Testis (tissue), 2 donors: ENCODE measurements at regions not wholly inside any gene's neighbourhood (a gene's known extent, or its start where the extent isn't known, plus 50 kb on each side); places are given as distances from the start of the nearest gene placed in this dataset.

Experiments
- DNase-seq: peaks from one replicate; pipeline ENCODE4 v3.0.0-alpha.2; 2019
- H3K27ac ChIP-seq, 2 donors: fragments of 200-600 bp; sonication (generic); one replicate each; pipeline ENCODE4 v1.5.1; 2019
- H3K27me3 ChIP-seq: fragments of 200-600 bp; sonication (generic); one replicate; pipeline ENCODE4 v1.5.1; 2019
- H3K36me3 ChIP-seq: fragments of 200-600 bp; sonication (generic); one replicate; pipeline ENCODE4 v1.5.1; 2017; ENCODE audit warnings: low read depth; ENCODE audit errors: missing control alignments
- H3K4me1 ChIP-seq: fragments of 200-600 bp; sonication (generic); one replicate; pipeline ENCODE4 v1.5.1; 2019
- H3K4me3 ChIP-seq, 2 donors: fragments of 200-600 bp; sonication (generic); one replicate each; pipeline ENCODE4 v1.5.1; 2017 to 2019
- H3K9me3 ChIP-seq: fragments of 200-600 bp; sonication (generic); one replicate; pipeline ENCODE4 v1.5.1; 2017
- CTCF ChIP-seq, 3 experiments: fragments of 450-650 bp in 2 of 3; fragments of 200-600 bp in 1 of 3; sonication (generic) in 1 of 3; IDR thresholded peaks; one replicate each; pipeline ENCODE4 v1.5.1; 2016 to 2019; ENCODE audit warnings: antibody characterized with exemption in 3 of 3, mild to moderate bottlenecking in 2 of 3, moderate library complexity in 1 of 3
- POLR2A ChIP-seq: fragments of 450-650 bp; IDR thresholded peaks from one replicate; pipeline ENCODE4 v1.6.1; 2017; ENCODE audit warnings: antibody characterized with exemption, mild to moderate bottlenecking, moderate library complexity
- WGBS, 2 donors: methylation state at CpG; one replicate each; pipeline ENCODE4 v1.1.5; 2018; 5-methylcytosine and 5-hydroxymethylcytosine counted together
- intact Hi-C: fragments of 100-400 bp; cut with DNase I; formaldehyde crosslinking; loops from one replicate; pipeline ENCODE4 v1.15.1; 2023; ENCODE audit warnings: low total_unique reads

- no peak for TF ChIP-seq CTCF (IDR thresholded peaks at IDR 0.05)
- no peak for TF ChIP-seq POLR2A
- intact Hi-C loops = no loop called here
- Histone ChIP-seq H3K9me3 (no peaks in the 10 kb centered on the region), H3K27ac (no peak overlapping the region), H3K4me3 (no peak overlapping the region), H3K36me3 (no peaks in the 10 kb centered on the region), H3K27me3 (no peaks in the 10 kb centered on the region), H3K4me1 (peaks cover 12% of the 10 kb centered on the region)
- 78 to 79% methylated on average over 5 of the region's 5 CpGs for WGBS, 2 donors
- DNase-seq = no peak
Measured at GRCh38 chr2:15798701-15799431, 141.5 kb upstream of the MYCN start.

GRCh38 chr2:15799432-15799827, 140.9 kb upstream of the MYCN start:
- H3K9me3 ChIP-seq = no peaks in the 10 kb centered on the region
- no peaks in the 10 kb centered on the region for H3K36me3 ChIP-seq
- 74 to 87% methylated on average over 3 of the region's 3 CpGs for WGBS, 2 donors
- no peak overlapping the region for H3K4me3 ChIP-seq
- DNase-seq = no peak
- intact Hi-C loops = no loop called here
- H3K27me3 ChIP-seq = no peaks in the 10 kb centered on the region
- no peak overlapping the region for H3K27ac ChIP-seq
- TF ChIP-seq POLR2A = no peak
- TF ChIP-seq CTCF (IDR thresholded peaks at IDR 0.05) = no peak
- H3K4me1 ChIP-seq = peaks cover 12% of the 10 kb centered on the region

GRCh38 chr2:15800495-15801329, 139.6 kb upstream of the MYCN start:
- DNase-seq = no peak
- Histone ChIP-seq H3K9me3 (no peaks in the 10 kb centered on the region), H3K27ac (no peak overlapping the region), H3K27me3 (no peaks in the 10 kb centered on the region), H3K4me1 (peaks cover 8% of the 10 kb centered on the region), H3K4me3 (no peak overlapping the region), H3K36me3 (no peaks in the 10 kb centered on the region)
- TF ChIP-seq POLR2A = no peak
- no peak for TF ChIP-seq CTCF (IDR thresholded peaks at IDR 0.05)
- WGBS, 2 donors = 88 to 95% methylated on average over 17 of the region's 17 CpGs
- intact Hi-C loops = no loop called here

- Histone ChIP-seq H3K27ac (no peak overlapping the region), H3K4me3 (no peak overlapping the region), H3K36me3 (no peaks in the 10 kb centered on the region), H3K27me3 (no peaks in the 10 kb centered on the region), H3K4me1 (peaks cover 8% of the 10 kb centered on the region), H3K9me3 (no peaks in the 10 kb centered on the region)
- no peak for DNase-seq
- 94 to 100% methylated on average over 14 of the region's 14 CpGs for WGBS, 2 donors
- intact Hi-C loops = no loop called here
- TF ChIP-seq POLR2A (no peak), CTCF (IDR thresholded peaks at IDR 0.05) (no peak)
Measured at GRCh38 chr2:15801439-15801838, 138.9 kb upstream of the MYCN start.
